ENCODE measurements at regions not wholly inside any gene's neighbourhood (a gene's known extent, or its start where the extent isn't known, plus 50 kb on each side); places are given as distances from the start of the nearest gene placed in this dataset.

DNA sequence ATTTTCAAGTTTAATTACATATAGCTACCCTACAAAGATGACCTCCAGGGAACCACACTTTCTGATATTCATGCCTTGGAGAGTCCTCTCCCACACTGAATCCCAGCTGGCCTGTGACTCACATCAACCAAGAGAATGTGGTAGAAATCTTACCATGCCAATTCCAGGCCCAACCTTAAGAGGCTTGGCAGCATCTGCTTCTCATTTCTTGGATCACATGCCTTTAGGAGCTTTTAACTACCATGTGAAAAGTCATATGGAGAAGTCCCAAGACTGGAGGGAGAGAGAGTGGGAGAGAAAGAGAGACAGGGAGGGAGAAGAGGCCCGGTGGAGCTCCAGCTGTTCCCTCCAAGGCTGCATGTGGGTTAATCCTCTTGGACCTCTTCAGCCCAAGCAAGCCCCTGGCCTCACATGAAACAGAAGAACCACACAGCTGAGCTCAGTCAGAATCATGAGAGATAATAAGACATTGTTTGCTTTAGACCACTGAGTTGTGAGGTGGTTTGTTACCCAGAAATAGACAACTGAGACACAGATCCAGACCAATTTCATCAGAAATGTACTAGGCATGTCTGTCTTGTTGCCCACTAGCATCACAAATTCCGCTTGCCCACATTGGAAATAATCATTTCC is 190.7 kb downstream of the MTCL1 start:
- WGBS, 5 donors = 59 to 93% (median 70%) methylated on average over 2 of the region's 2 CpGs
- H3K4me1 ChIP-seq = peaks cover 0 to 4% (median under 1%) of the 10 kb centered on the region in 4 donors
- H3K4me3 ChIP-seq = no peak overlapping the region
- H3K9me3 ChIP-seq = peaks cover 0 to 5% (median 0%) of the 10 kb centered on the region in 4 donors
- DNase-seq = no peak
- TF ChIP-seq POLR2A (IDR thresholded peaks at IDR 0.05) = no peak
- TF ChIP-seq, protein P1, sequence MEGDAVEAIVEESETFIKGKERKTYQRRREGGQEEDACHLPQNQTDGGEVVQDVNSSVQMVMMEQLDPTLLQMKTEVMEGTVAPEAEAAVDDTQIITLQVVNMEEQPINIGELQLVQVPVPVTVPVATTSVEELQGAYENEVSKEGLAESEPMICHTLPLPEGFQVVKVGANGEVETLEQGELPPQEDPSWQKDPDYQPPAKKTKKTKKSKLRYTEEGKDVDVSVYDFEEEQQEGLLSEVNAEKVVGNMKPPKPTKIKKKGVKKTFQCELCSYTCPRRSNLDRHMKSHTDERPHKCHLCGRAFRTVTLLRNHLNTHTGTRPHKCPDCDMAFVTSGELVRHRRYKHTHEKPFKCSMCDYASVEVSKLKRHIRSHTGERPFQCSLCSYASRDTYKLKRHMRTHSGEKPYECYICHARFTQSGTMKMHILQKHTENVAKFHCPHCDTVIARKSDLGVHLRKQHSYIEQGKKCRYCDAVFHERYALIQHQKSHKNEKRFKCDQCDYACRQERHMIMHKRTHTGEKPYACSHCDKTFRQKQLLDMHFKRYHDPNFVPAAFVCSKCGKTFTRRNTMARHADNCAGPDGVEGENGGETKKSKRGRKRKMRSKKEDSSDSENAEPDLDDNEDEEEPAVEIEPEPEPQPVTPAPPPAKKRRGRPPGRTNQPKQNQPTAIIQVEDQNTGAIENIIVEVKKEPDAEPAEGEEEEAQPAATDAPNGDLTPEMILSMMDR (IDR thresholded peaks at IDR 0.05) = no peak
- TF ChIP-seq POLR2AphosphoS5 (IDR thresholded peaks at IDR 0.05) = no peak
- TF ChIP-seq EP300 (IDR thresholded peaks at IDR 0.05) = no peak
- intact Hi-C loops (cut with DNase I; ENCODE audit: low total_unique reads) = no loop called here
- H3K27ac ChIP-seq = no peak overlapping the region
- H3K36me3 ChIP-seq = no peaks in the 10 kb centered on the region
- no peaks in the 10 kb centered on the region for H3K27me3 ChIP-seq

DNA sequence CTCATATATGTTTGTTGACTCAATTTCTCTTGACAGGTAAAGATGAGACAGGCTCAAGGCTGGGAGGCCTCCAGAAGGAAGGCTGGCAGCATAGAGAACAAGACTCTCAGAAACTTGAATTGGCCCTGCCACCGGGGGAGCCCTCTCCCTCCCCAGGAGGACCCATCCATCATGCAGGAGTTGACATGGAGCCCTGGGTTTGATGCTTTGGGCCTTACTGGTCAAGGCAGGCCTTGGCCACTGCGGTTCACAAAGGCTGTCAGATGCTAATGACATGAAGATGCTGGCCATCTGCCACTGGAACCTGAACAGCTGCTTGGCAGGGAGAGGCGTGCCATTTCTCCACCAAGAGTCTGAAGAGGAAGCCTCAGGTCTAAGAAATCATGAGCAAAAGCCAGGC is 193.6 kb downstream of the MTCL1 start:
- H3K9me3 ChIP-seq = peaks cover 0 to 5% (median 4%) of the 10 kb centered on the region in 4 donors
- H3K27me3 ChIP-seq = no peaks in the 10 kb centered on the region
- DNase-seq = no peak
- 66 to 78% (median 73%) methylated on average over 2 to 3 of the region's 3 CpGs for WGBS, 5 donors
- no peaks in the 10 kb centered on the region for H3K36me3 ChIP-seq
- H3K4me1 ChIP-seq = no peaks in the 10 kb centered on the region
- H3K27ac ChIP-seq = no peak overlapping the region
- H3K4me3 ChIP-seq = no peak overlapping the region
- TF ChIP-seq, protein P1 (IDR thresholded peaks at IDR 0.05) = no peak
- intact Hi-C loops (cut with DNase I; ENCODE audit: low total_unique reads) = no loop called here

DNA sequence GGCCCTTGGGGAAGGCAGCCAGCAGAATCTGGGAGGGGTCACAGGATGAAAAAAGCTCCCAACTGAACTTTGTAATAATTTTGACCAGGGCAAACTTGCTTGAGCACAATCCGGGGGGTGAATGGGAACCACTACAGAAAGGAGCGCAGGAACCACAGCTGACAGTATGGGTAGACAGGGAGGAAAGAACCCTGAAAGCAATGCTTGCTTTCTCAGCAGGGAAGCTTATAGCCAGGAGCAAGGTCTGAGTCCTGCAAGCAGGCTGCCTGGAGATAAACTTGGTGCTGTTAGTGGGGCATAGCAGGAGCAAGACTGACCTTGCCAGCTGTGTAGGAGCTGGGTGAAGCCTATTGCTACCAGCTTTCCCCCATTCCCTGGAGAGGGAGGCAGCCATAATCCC is 195.2 kb downstream of the MTCL1 start:
- DNase-seq = no peak
- Histone ChIP-seq H3K4me3 (no peak overlapping the region), H3K9me3 (peaks cover 0 to 5% (median 4%) of the 10 kb centered on the region in 4 donors), H3K27me3 (no peaks in the 10 kb centered on the region), H3K36me3 (no peaks in the 10 kb centered on the region), H3K27ac (no peak overlapping the region), H3K4me1 (no peaks in the 10 kb centered on the region)
- WGBS, 5 donors = 96 to 100% (median 97%) methylated on average over 2 of the region's 2 CpGs
- TF ChIP-seq POLR2A (IDR thresholded peaks at IDR 0.05) (no peak), EP300 (IDR thresholded peaks at IDR 0.05) (no peak)
- intact Hi-C loops (cut with DNase I; ENCODE audit: low total_unique reads) = no loop called here

DNA sequence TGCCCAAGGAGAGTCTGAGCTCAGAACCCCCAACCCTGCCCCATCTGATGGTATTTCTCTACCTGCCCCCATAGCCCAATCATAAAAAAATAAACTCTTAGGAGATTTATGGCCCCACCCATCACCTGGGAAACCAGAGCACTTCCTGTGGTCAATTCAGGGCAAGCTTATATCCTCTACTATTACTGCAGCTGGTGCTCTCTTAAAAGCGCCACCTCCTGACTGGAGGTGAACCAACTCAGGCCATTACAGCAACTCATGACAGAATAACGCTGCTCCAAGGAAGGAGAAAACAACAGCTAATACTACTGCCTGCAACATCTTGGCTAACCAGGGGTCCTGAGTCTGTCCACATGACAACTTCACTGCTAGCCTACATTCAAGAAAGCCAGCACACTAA is 195.7 kb downstream of the MTCL1 start:
- Histone ChIP-seq H3K27me3 (no peaks in the 10 kb centered on the region), H3K27ac (no peak overlapping the region), H3K4me3 (no peak overlapping the region), H3K4me1 (no peaks in the 10 kb centered on the region), H3K9me3 (peaks cover 0 to 5% (median 4%) of the 10 kb centered on the region in 4 donors), H3K36me3 (no peaks in the 10 kb centered on the region)
- 67 to 100% (median 96%) methylated on average over 2 of the region's 2 CpGs for WGBS, 5 donors
- no peak for TF ChIP-seq EP300 (IDR thresholded peaks at IDR 0.05)
- TF ChIP-seq POLR2A (IDR thresholded peaks at IDR 0.05) = no peak
- no peak for TF ChIP-seq POLR2AphosphoS5 (IDR thresholded peaks at IDR 0.05)
- TF ChIP-seq, protein P1 (IDR thresholded peaks at IDR 0.05) = no peak
- intact Hi-C loops (cut with DNase I; ENCODE audit: low total_unique reads) = no loop called here
- DNase-seq = no peak

DNA sequence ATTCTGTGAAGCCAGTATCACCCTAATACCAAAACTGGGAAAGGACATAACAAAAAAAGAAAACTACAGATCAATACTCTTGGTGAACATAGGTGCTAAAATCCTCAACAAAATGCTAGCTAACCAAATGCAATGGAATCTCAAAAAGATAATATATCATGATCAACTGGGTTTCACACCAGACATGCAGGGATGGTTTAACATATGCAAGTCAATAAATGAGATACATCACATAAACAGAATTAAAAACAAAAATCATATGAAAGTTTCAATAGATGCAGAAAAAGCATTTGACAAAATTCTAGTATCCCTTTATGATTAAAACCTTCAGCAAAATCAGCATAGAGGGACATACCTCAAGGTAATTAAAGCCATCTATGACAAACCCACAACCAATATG is 198.2 kb upstream of the NDUFV2 start:
- Histone ChIP-seq H3K27ac (no peak overlapping the region), H3K36me3 (no peaks in the 10 kb centered on the region), H3K9me3 (peaks cover 0 to 5% (median 2%) of the 10 kb centered on the region in 4 donors), H3K4me1 (no peaks in the 10 kb centered on the region), H3K4me3 (no peak overlapping the region), H3K27me3 (no peaks in the 10 kb centered on the region)
- intact Hi-C loops (cut with DNase I; ENCODE audit: low total_unique reads) = no loop called here
- TF ChIP-seq, protein P1 (IDR thresholded peaks at IDR 0.05) = no peak
- TF ChIP-seq POLR2A (IDR thresholded peaks at IDR 0.05) (no peak), EP300 (IDR thresholded peaks at IDR 0.05) (no peak), POLR2AphosphoS5 (IDR thresholded peaks at IDR 0.05) (no peak)
- DNase-seq = no peak
